HG02884 (cell line): ENCODE measurements at regions not wholly inside any gene's neighbourhood (a gene's known extent, or its start where the extent isn't known, plus 50 kb on each side); places are given as distances from the start of the nearest gene placed in this dataset.
"Not testable (repeated sequence)": the region's sequence is repeated elsewhere in the genome, so short reads cannot be mapped to it uniquely, and the experiment has no call there.

ENCODE experiments used
- ATAC-seq: cut with Tn5 transposase; IDR thresholded peaks from one replicate; pipeline ENCODE4 v1.9.1; 2021; ENCODE audit warnings: mild to moderate bottlenecking, moderate library complexity; ENCODE audit not compliant: unreplicated experiment

DNA sequence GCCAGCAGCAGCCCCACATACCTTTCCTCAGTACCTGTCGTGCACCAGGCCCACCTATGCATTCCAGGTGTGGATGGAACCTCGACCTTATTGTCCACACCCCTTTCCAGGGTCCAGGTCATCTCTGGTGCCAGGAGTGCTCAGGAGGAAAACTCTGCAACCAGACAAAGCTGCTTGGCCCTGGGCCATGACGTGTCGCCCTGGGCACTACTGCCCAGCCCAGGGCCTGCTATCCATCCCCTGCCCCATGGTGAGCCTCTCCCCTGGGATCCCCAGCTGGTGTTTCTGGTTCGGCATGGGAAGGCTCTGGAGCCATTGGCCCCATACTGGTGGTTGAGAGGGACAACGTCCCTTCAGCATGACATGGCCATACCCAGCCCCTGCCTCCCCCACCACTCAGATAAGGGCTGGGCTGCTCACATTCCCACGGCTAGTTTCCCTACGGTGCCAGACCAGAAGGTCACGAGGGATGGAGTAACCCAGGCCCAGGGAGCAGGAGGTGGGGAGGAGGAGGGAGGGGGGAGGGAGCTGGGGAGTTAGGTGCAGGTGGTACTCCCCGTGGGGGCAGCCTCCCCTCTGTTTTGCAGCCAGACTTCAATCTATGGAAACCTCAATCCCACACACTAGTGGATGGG, 123.2 kb upstream of the MTLN start:
- not testable (repeated sequence) for ATAC-seq

DNA sequence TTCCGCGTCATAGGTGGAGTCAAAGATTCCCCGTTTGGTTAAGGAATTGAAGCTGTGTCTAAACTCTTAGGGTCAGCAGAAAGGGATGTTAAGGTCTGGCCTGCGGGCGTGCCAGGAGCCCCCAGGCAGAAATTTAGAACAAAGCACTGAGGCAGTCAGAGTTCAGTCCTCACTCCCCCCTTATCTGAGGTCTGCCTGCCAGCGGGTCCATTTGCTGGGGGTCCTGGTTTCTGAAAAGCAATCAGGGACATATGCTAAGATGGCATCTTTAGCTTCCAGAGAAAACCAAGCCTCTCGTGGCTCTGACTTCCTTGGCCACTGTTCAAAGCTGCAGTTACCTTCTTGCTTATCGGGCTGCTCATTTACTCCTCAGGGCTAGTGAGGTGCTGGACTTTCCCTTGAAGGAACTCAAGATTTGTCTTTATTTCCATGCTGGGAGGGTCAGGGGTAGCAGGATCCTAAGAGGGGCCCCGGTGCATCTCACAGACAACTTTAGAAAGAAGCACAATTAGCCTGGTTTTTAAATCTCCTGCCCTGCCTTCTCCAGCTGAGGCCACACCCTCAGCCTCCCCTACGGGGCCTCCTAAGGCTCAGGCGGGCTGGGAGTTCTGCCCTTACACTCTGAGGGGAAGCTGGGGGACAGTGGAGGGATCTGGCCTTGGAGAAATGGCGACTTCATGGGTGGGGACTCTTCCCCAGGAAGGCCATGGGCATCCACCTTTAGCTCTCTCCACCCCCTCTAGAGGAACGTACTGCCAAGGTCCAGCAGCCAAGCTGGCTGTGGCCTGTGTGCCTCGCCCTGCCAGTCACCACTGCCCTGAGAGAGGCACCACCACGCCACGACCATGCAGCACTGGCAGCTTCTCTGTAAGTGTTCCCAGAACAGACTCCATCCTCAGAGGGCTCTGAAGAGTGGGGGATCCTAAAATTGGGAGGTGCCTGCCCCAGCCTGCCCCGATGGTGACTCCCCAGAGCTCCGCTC, 121.1 kb upstream of the MTLN start:
- not testable (repeated sequence) for ATAC-seq

DNA sequence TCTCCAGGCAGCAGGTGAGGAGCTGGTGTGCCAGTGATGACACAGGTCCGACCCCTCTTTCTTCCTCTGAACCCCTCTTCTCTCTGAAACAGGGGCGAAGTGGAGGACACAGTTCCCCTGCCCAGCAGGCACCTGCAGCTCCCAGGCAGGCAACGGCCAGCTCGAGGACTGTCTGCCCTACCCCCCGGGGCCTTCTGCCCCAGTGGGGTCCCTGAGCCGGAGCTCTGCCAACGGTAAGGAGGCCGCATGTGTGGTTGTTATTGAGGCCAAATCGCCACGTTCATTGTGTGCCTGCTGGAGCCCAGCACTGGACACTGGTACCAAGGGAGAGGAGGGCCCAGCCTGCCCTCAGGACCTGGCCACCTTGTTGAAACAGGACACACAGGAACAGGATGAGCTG, 119.3 kb upstream of the MTLN start:
- ATAC-seq: not testable (repeated sequence)

DNA sequence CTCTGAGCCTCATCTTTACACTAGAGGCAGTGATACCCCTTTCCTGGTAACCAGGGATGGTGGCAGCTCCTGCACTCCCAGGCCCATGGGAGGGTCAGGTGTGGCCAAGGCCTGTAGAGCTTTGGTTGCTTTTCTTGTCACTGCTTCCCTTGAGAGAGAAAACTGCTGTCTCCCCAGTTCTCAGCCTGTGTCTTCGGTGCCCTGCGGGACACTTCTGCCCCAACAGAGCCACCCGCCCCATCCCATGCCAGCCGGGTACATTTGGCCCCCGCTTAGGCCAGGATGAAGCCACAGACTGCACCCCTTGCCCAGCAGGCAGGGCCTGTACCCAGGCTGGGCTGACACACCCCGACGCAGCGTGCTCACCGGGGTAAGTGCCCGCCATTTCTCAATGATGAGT, 117.4 kb upstream of the MTLN start:
- not testable (repeated sequence) for ATAC-seq

DNA sequence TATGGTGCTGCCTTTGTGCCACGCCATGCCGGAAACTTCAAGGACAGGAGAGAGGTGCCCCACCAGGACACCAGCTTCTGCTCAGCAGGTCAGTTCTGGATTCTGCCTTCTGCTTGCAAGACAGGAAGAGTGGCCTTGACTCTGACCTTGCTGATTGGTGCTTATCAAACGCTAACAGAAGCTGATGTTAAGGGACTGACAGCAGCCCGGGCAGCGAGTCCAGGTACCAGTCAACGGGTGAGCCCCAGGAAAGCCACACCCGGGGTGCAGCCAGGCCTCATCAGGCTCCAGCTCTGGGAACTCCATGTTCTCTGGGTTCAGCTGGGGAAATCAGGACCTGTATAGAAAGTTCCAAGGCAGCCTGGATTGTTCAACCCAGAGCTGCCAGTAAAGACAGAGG, 116.8 kb upstream of the MTLN start:
- not testable (repeated sequence) for ATAC-seq

DNA sequence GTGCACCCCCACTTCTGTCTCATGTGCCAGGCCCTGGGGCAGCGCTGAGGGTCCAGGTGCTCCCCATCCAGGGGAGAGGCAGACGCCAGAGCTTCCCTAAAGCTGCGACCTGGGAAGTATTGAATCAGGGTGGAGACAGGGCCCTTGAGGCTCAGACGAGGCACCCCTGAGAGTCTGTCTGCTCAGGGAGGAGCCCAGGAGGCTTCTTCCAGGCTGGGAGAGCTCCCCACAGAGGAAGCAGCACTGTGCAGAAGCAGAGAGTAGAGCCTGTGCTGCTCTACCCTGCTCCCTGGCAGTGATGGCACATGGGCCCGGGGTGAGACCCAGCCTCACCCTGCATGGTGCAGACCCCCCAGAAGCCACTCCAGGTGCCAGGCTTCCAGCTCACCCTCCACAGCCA, 116.3 kb upstream of the MTLN start:
- ATAC-seq: not testable (repeated sequence)

DNA sequence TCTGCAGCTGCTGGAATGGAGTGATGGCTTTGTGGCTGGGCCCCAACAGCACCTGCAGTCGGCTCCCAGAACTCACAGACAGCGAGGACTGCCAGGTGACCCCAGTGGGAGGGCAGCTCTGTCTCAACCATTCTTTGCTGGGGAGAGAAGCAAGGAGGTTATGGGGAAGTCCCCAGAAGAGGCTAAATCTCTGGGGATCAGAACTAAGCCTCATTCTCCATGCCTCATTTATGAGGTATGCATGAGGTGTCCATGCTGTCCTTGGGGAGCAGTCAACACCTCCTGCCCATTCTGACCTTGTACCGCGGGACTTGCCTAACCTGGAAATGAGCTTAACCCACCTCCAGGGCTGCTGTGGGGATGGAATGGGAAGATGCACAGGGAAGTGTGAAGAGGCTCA, 111.5 kb upstream of the MTLN start:
- not testable (repeated sequence) for ATAC-seq

DNA sequence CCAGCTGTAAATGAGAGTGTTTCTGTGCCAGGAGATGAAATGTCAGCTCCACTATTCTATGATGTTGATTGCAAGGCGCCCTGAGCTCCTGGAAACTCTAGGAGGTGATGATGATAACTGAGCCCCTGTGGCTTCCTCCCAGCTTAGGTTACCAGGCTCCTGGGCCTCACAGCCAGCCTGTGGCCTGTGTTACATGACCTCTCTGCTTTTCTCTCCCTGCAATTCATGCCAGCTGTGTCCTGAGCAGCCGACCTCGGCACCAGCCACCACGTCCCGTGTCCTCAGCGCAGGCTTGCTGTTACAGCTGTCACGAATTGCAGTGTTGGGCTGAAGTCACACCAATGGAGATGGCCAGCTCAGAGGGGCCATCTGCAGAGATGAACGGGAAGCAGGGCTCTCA, 110.2 kb upstream of the MTLN start:
- ATAC-seq: not testable (repeated sequence)

DNA sequence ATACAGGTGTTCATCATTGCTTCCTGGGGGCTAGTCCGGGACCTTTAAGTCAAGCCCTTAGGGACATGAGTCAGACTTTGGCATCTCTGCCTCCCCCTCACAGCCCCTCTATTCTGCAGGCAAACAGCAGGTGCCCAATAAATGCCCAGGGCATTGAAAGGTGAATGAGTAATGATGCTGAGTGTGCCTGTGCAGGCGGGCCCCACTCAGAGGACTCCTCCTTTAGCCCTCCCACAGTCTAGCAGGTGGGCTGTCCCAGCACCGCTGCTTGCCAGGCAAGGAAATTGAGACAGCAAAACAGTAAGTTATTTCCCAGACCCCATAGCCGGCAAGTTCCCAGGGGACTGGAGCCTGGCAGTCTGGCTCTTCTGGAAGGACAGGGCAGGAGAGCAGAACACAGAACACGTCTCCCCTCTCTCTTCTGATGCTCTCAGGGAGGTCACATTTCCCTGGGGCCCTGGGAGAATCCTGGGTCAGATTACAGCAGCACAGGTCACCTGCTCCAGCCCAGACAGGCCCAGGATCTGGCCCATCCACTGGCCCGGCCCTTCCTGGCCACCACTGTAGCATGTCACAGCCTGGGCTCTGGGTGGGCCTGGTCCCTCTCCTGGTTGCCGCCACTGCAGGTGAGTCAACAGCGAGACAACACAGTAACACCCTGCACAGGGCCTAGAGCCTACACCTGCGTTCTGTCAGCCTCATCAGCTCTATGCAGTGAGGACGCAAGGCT, 108.7 kb upstream of the MTLN start:
- not testable (repeated sequence) for ATAC-seq

DNA sequence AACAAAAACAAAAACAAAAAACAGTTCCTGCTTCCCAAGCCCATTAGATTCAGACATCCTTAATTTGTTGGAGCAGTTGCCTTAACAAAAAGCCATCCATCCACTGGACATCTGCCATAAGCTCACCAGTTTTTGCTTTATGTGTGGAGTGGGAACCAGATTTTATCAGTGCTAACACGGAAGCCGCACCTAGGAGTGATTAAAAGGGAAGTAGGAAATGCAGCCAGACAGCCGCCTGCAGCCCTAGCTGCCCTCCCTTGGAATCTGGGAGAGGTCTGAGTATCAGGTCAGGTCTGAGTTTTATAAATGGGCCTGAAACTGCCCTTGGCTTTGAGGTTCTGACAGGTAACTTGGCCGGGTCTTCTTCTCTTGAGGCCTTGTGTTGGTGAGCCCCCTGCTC, 106.6 kb upstream of the MTLN start:
- ATAC-seq: not testable (repeated sequence)

DNA sequence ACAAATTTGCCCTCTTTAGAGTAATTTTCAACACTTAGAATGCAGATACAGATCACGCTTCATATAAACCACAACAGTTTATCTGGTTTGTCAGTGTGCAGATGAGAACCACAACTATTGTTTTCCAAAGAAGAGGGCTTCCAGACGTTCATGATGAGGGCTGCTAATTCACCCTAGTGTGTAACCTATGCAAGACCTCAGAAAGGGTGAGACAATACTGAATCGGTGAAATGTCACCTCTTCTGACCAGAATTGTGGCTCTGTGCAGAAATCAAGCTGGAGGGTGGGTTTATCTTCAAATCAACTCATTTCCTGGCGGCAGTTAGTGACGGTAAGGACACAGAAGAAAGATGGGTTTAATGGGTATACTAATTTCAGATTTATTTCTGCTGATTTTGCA, 105.0 kb upstream of the MTLN start:
- ATAC-seq: not testable (repeated sequence)

DNA sequence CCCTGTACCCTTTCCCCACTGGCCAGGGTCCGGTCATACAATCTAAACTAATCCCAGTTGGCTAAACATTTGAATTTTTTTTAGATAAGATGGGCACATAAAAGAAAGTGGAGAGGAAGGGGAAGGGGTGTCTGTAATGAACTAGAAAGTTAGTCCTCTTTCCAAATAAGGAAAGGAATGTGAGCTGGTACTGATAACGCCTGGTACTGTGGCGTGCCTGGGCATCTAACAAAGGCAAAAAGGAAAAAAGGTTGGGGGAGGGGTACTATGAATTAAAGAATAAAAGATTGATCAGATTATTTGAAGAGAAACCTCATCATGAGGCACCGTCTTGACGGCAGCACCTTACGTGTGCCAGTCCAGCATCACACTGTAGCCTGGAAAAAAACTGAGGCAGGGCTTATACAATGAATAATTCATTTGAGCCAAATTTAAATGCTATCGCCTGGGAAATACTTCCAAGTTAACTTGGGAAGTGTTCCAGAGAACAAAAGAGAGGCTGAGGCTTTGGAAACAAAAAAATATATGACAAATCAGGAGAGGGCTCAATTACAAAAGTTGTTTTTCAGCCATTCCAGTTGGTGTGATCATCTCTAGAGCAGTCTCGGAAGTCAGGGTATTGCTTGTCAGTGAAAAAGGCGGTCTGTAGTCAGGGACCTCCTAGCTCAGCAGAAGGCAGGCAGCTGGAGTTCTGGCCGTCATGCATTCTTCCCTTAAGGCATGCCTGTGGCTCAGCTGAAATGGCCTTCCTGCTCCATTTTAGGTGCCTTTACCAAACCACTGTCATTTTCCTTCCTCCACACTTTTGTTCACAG, 103.9 kb upstream of the MTLN start:
- not testable (repeated sequence) for ATAC-seq

DNA sequence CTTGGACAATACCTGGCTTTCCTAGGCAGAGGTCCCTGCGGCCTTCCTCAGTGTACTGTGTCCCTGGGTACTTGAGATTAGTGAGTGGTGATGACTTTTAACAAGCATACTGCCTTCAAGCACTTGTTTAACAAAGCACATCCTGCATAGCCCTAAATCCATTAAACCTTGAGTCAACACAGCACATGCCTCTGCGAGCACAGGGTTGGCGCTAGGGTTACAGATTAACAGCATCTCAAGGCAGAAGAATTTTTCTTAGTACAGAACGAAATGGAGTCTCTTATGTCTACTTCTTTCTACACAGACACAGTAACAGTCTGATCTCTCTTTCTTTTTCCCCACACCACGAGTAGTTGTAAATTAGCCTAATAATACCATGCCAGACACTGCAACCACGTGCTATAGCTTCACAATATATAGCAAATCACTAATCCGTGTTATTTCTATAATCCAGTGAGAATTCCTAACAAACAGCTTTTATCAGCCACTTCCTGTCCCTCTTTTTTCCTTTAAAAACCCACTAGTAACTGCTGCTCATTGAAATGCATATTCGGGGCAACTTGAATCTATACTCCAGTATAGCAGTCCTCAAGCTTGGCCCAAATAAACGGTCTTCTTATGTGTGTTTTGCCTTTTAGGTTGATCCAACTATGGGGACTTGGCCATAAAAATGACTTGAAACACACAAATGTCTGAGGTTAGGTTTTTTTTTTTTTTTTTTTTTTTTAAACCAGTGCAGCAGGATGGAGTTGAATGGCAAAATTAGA, 102.9 kb upstream of the MTLN start:
- not testable (repeated sequence) for ATAC-seq

DNA sequence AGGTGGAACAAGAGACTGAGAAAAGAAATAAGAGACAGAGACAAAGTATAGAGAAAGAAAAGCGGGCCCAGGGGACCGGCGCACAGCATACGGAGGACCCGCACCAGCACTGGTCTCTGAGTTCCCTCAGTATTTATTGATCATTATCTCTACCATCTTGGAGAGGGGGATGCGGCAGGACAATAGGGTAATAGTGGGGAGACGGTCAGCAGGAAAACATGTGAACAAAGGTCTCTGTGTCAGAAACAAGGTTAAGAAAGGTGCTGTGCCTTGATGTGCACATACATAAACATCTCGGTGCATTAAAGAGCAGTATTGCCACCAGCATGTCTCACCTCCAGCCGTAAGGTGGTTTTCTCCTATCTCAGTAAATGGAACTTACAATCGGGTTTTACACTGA, 102.1 kb upstream of the MTLN start:
- not testable (repeated sequence) for ATAC-seq

DNA sequence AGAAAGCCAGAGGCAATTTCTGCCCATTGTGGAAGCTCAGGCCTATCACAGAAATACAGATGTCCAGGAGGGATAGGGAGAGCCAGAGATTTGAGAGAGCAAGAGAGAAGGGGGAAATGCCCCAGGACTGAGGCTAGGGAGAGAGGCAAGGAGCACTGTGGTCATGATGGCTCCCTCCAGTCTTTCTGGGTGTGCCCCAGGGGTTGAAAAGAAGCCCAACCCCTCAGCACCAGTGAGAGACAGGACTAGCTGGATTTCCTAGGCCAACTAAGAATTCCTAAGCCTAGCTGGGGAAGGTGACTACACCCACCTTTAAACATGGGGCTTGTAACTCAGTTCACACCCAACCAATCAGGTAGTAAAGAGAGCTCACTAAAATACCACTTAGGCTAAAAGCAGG, 100.7 kb upstream of the MTLN start:
- ATAC-seq: not testable (repeated sequence)

DNA sequence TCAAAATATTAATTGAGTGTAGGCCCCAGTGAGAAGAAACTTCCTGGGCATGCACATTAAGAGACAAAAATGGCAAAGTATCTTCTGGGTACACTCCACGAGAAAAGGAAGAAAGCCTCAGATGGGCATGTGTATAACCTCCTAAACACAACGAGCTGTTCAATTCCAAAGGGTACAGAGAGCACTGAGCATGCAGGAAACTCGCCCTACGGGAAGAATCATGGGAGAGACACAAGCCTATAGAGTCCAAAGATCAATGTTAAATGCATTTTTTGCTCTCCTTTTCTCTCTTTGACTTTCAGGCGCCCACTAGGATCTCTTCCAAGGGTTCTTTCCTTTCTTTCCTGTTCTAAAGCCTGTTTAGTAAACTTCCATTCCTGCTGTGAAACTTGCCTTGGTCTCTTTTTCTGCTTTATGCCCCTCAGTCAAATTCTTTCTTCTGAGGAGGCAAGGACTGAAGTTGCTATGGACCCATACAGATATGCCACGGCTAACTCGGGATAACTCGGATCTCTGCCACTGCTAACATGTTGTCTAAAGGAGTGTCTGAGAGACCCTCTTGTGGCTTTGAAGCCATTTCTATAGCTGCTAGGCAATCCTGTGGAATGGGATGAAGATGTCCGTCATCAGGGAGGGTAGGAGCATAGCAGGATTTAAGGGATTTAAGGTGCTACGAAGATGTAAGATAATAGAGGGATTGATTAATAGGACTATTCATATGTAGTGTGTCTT, 99.5 kb upstream of the MTLN start:
- not testable (repeated sequence) for ATAC-seq

DNA sequence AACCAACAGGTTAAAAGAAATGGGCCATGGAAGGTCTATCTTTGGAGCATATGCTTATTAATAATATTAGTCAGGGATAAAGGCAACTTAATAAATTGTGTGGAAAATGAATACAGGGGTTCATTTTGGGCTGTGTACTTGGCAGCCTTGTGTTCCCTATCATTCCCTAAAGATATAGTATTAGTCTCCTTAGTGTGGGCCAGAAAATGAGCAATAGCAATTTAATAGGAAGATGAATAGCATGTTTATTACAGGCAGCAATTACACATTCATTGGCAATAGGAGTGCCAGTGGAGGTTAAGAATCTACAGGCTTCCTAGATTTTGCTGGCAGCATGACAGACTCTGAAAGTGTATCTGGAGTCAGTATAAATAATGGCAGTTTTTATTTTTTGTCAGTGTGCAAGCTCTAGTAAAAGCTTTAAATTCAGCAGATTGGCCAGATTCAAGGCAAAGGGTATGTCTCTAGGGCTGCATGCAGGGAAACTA, 98.7 kb upstream of the MTLN start:
- ATAC-seq: not testable (repeated sequence)

DNA sequence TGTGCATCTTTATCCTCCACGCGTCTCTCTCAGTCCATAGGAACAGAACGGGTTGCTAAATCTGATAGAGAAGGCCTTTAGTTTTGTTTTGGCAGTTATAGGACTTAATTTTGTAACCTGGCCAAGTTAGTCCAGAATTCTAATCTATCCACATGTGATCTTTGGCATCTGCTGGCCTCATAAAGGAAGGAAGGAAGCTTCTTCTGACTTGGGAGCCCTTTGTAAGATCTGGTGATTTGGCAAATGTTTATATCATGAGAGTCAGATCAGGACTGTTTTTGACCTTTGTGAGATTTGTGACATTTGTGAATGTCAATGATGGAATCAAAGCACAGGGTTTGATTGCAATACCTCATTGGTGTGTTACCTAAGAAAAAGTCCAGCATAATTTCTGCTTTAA, 96.4 kb upstream of the MTLN start:
- not testable (repeated sequence) for ATAC-seq

DNA sequence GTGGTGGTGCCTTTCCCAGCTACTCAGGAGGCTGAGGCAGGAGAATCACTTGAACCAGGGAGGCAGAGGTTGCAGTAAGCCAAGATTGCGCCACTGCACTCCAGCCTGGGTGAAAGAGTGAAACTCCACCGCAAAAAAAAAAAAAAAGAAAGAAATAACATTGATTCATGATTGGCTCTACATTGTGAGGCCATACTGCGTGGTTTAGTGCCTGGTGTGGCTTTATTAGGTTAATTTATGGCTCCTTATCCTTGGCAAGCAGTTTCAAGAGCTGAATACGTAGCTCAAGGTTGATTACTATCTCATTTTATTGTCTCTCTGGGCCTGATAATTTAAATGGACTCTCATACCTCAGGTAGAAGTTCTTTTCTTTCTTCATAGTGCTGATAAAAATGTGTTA, 80.5 kb upstream of the MTLN start:
- not testable (repeated sequence) for ATAC-seq
